ENCODE measurements at regions not wholly inside any gene's neighbourhood (a gene's known extent, or its start where the extent isn't known, plus 50 kb on each side); places are given as distances from the start of the nearest gene placed in this dataset.
"Not testable (repeated sequence)": the region's sequence is repeated elsewhere in the genome, so short reads cannot be mapped to it uniquely, and the experiment has no call there.

- no peaks in the 10 kb centered on the region for H3K9me3 ChIP-seq (replicated peaks)
- no peaks in the 10 kb centered on the region for H3K27me3 ChIP-seq (replicated peaks)
- no peak overlapping the region for H3K27ac ChIP-seq
- H3K4me1 ChIP-seq (replicated peaks) = no peaks in the 10 kb centered on the region
- no peak overlapping the region for H3K4me3 ChIP-seq
- H3K36me3 ChIP-seq = no peaks in the 10 kb centered on the region
- DNase-seq (ENCODE audit: low read depth in 1 of 2, low spot score in 2 of 2) = no peak
These were observed 66.9 kb upstream of the N4BP1 start for GRCh38 chr16:48676836-48677235.

GRCh38 chr16:48668184-48668583 lies 58.2 kb upstream of the N4BP1 start:
- not testable (repeated sequence) for H3K36me3 ChIP-seq; DNase-seq (ENCODE audit: low read depth in 1 of 2, low spot score in 2 of 2); H3K9me3 ChIP-seq (replicated peaks); H3K27me3 ChIP-seq (replicated peaks); H3K4me1 ChIP-seq (replicated peaks); H3K27ac ChIP-seq; H3K4me3 ChIP-seq

GRCh38 chr16:48659940-48660339 lies 50.0 kb upstream of the N4BP1 start:
- H3K4me3 ChIP-seq = no peak overlapping the region
- H3K9me3 ChIP-seq (replicated peaks) = peaks cover 5% of the 10 kb centered on the region; the same call in 1 of the 2 replicates
- H3K27ac ChIP-seq = no peak overlapping the region
- no peaks in the 10 kb centered on the region for H3K36me3 ChIP-seq
- no peaks in the 10 kb centered on the region for H3K27me3 ChIP-seq (replicated peaks)
- no peak for DNase-seq (ENCODE audit: low read depth in 1 of 2, low spot score in 2 of 2)
- H3K4me1 ChIP-seq (replicated peaks) = no peaks in the 10 kb centered on the region
